ENCODE measurements at regions not wholly inside any gene's neighbourhood (a gene's known extent, or its start where the extent isn't known, plus 50 kb on each side); places are given as distances from the start of the nearest gene placed in this dataset.

DNA sequence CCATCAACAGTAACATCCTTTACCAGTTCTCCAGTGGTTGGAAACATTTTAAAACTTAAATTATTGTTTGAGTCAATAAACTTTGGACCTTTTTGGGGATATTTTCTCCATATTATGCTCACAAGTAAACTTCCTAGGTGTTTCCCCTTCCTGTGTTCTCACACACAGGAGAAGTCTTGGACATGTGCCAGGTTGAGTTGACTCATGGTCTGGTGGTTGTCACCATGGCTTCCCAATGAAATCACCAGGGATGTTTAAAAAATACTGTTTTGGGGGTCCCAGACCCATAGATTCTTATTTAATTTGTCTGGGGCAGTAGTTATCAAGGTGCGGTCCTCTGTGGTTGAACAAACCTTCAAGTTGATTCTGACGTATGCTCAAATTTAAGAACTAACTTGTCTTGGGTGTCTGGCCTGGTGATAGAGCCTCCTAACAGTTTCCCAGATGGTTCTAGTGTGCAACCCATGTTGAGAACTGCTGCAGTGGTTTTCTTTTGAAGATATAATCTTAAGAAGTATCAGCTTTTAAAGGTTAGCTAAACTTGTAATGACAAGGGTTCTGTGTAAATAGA, 291.8 kb downstream of the EDEM1 start:
- H3K9ac ChIP-seq (ENCODE audit: low read length in 5 of 5) = no peak overlapping the region
- peaks cover 0 to 3% (median 0%) of the 10 kb centered on the region in 5 donors for H3K9me3 ChIP-seq (ENCODE audit: control insufficient read depth in 5 of 5, low read length in 5 of 5)
- no peak overlapping the region for H3K27ac ChIP-seq (ENCODE audit: low read depth, low read length)
- no peaks in the 10 kb centered on the region for H3K36me3 ChIP-seq (ENCODE audit: control insufficient read depth in 5 of 5, insufficient read depth in 5 of 5, low read length in 5 of 5)
- no peaks in the 10 kb centered on the region for H3K27me3 ChIP-seq (ENCODE audit: control insufficient read depth in 5 of 5, insufficient read depth in 4 of 5, low read length in 5 of 5)
- H3K4me3 ChIP-seq (ENCODE audit: low read depth in 1 of 5, low read length in 5 of 5) = no peak overlapping the region
- no peaks in the 10 kb centered on the region for H3K4me1 ChIP-seq (ENCODE audit: control insufficient read depth in 5 of 5, insufficient read depth in 5 of 5, low read length in 5 of 5)

DNA sequence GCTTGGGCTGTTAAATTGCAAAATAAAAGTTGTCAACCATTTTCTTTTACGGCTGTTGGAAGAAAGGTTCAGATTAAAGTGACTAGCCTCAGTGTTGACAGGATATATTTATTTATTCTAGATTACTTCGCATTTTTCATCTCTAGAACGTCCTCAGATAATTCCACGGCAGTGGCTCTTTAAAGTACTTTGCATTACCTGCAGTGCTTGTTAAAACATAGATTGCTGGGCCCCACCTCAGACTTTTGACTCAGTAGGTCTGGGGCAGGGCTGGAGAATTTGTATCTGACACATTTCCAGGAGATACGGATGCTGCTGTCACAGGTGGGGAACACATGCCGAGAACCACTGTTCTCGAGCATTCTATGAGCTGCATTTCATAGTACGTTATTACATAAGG, 292.7 kb downstream of the EDEM1 start:
- no peaks in the 10 kb centered on the region for H3K4me1 ChIP-seq (ENCODE audit: control insufficient read depth in 5 of 5, insufficient read depth in 5 of 5, low read length in 5 of 5)
- no peak overlapping the region for H3K9ac ChIP-seq (ENCODE audit: low read length in 5 of 5)
- no peak overlapping the region for H3K27ac ChIP-seq (ENCODE audit: low read depth, low read length)
- no peak overlapping the region for H3K4me3 ChIP-seq (ENCODE audit: low read depth in 1 of 5, low read length in 5 of 5)
- no peaks in the 10 kb centered on the region for H3K36me3 ChIP-seq (ENCODE audit: control insufficient read depth in 5 of 5, insufficient read depth in 5 of 5, low read length in 5 of 5)
- H3K27me3 ChIP-seq (ENCODE audit: control insufficient read depth in 5 of 5, insufficient read depth in 4 of 5, low read length in 5 of 5) = no peaks in the 10 kb centered on the region
- peaks cover 0 to 3% (median 0%) of the 10 kb centered on the region in 5 donors for H3K9me3 ChIP-seq (ENCODE audit: control insufficient read depth in 5 of 5, low read length in 5 of 5)

DNA sequence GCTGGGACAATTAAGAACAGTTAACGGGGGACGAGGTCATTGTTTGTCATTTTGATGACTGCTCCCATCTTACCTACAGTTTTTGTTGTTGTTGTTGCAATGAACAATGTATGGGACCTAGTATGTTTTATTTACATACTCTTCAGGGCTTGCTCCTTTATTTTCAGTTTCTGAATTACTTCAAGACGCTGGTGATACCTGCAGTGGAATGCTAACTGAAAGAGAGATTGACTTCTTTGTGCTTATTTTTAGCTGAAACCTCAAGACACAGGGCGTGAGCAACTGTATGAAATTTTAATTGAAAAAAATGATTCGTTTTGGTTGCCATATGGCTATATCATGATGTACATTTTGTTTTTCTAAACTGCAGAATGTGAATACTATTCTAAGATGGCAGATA, 297.9 kb downstream of the EDEM1 start:
- H3K9ac ChIP-seq (ENCODE audit: low read length in 5 of 5) = no peak overlapping the region
- no peaks in the 10 kb centered on the region for H3K4me1 ChIP-seq (ENCODE audit: control insufficient read depth in 5 of 5, insufficient read depth in 5 of 5, low read length in 5 of 5)
- peaks cover 0 to 1% (median 0%) of the 10 kb centered on the region in 5 donors for H3K27me3 ChIP-seq (ENCODE audit: control insufficient read depth in 5 of 5, insufficient read depth in 4 of 5, low read length in 5 of 5)
- H3K4me3 ChIP-seq (ENCODE audit: low read depth in 1 of 5, low read length in 5 of 5) = no peak overlapping the region
- H3K36me3 ChIP-seq (ENCODE audit: control insufficient read depth in 5 of 5, insufficient read depth in 5 of 5, low read length in 5 of 5) = no peaks in the 10 kb centered on the region
- no peak overlapping the region for H3K27ac ChIP-seq (ENCODE audit: low read depth, low read length)
- no peaks in the 10 kb centered on the region for H3K9me3 ChIP-seq (ENCODE audit: control insufficient read depth in 5 of 5, low read length in 5 of 5)

DNA sequence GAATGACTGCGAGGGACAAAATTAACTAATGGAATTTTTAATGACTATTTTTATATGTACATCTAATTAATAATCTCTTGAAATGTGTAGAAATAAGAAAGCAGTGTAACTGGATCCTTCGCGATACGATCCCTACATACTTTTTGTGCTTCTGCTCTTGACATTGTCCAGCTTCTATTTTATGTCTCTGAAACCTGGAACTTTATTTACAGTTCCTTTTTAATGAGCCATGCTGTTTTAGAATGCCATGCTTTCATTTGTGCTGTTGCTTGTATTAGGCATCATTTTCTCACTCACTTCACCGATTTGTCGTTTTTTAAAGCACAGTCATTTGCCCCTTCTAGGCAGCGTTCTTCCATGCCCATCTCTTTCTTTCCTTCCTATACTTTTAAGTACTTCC, 301.3 kb downstream of the EDEM1 start:
- Histone ChIP-seq H3K4me1 (ENCODE audit: control insufficient read depth in 5 of 5, insufficient read depth in 5 of 5, low read length in 5 of 5) (no peaks in the 10 kb centered on the region), H3K4me3 (ENCODE audit: low read depth in 1 of 5, low read length in 5 of 5) (no peak overlapping the region), H3K9ac (ENCODE audit: low read length in 5 of 5) (no peak overlapping the region), H3K27me3 (ENCODE audit: control insufficient read depth in 5 of 5, insufficient read depth in 4 of 5, low read length in 5 of 5) (peaks cover 0 to 3% (median 0%) of the 10 kb centered on the region in 5 donors), H3K36me3 (ENCODE audit: control insufficient read depth in 5 of 5, insufficient read depth in 5 of 5, low read length in 5 of 5) (no peaks in the 10 kb centered on the region), H3K27ac (ENCODE audit: low read depth, low read length) (no peak overlapping the region), H3K9me3 (ENCODE audit: control insufficient read depth in 5 of 5, low read length in 5 of 5) (no peaks in the 10 kb centered on the region)

DNA sequence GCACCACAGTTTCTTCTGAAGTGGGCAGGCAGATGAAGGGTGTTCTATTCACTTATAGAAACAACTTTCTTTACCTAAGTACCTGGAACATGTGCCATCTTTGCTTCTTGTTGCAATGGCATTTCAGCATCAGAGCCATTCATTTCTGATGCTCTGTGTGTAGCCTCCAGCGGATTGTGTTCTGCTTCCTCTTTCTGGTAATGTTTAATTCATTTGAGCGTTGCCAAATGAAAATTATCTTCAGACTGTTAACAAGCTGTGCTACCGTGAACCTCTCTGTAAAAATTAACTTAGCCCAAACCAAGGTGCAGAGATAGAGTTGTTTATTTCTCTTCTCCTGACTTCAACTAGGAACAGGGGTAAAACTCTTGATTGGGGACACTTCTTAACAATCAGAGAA, 302.0 kb downstream of the EDEM1 start:
- H3K9me3 ChIP-seq (ENCODE audit: control insufficient read depth in 5 of 5, low read length in 5 of 5) = no peaks in the 10 kb centered on the region
- H3K9ac ChIP-seq (ENCODE audit: low read length in 5 of 5) = no peak overlapping the region
- no peak overlapping the region for H3K27ac ChIP-seq (ENCODE audit: low read depth, low read length)
- H3K27me3 ChIP-seq (ENCODE audit: control insufficient read depth in 5 of 5, insufficient read depth in 4 of 5, low read length in 5 of 5) = peaks cover 0 to 3% (median 0%) of the 10 kb centered on the region in 5 donors
- H3K36me3 ChIP-seq (ENCODE audit: control insufficient read depth in 5 of 5, insufficient read depth in 5 of 5, low read length in 5 of 5) = no peaks in the 10 kb centered on the region
- no peak overlapping the region for H3K4me3 ChIP-seq (ENCODE audit: low read depth in 1 of 5, low read length in 5 of 5)
- no peaks in the 10 kb centered on the region for H3K4me1 ChIP-seq (ENCODE audit: control insufficient read depth in 5 of 5, insufficient read depth in 5 of 5, low read length in 5 of 5)

DNA sequence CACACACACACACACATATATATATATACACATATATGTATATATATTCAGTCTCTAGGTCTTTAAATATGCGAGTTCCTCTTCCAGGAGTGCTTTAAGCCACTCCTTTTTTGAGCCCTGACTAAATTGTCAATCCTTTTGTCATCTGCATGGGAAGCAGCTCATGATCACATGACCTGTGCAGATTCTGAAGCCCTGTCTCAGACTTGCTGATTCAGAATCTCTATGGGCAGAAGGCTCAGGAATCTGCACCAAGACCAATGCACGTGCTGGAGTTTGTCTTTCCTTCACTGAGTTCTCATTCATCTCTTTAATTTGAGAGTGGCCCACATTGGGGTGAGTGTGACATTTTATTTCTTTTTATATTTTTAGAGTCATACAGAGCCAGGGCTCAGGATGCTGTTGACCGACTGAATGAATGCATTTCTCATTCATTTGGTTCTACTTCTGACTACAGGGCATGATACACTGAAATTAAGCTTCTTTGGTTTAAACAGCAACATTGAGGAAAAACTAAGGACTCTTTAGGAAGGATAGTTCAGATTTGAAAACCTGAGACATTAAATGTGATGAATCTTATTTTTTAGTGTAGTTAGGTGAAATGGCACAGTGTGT, 307.5 kb downstream of the EDEM1 start:
- Histone ChIP-seq H3K9ac (ENCODE audit: low read length in 5 of 5) (no peak overlapping the region), H3K9me3 (ENCODE audit: control insufficient read depth in 5 of 5, low read length in 5 of 5) (peaks cover 0 to 7% (median 0%) of the 10 kb centered on the region in 5 donors), H3K4me1 (ENCODE audit: control insufficient read depth in 5 of 5, insufficient read depth in 5 of 5, low read length in 5 of 5) (no peaks in the 10 kb centered on the region), H3K4me3 (ENCODE audit: low read depth in 1 of 5, low read length in 5 of 5) (no peak overlapping the region), H3K36me3 (ENCODE audit: control insufficient read depth in 5 of 5, insufficient read depth in 5 of 5, low read length in 5 of 5) (no peaks in the 10 kb centered on the region), H3K27ac (ENCODE audit: low read depth, low read length) (no peak overlapping the region), H3K27me3 (ENCODE audit: control insufficient read depth in 5 of 5, insufficient read depth in 4 of 5, low read length in 5 of 5) (peaks cover 0 to 3% (median 0%) of the 10 kb centered on the region in 5 donors)

DNA sequence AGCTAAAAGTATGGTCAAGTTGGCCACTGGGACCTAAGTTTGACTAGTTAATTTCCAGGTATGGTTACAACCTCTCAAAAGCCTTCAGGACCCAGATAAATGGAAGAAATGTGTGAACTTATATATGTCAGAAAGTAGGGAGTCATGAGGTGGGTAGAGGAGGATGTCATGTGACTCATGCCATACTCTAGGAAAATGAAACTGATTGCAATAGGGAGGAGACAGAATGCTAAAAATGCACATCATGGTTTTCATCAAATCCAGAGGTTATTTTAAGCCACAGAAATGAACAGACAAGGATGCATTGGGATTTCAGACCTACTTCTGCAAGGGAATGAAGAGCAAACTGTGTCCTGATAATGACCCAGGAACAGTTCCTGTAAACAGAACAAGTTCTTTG, 310.0 kb downstream of the EDEM1 start:
- Histone ChIP-seq H3K9me3 (ENCODE audit: control insufficient read depth in 5 of 5, low read length in 5 of 5) (peaks cover 0 to 7% (median 0%) of the 10 kb centered on the region in 5 donors), H3K4me3 (ENCODE audit: low read depth in 1 of 5, low read length in 5 of 5) (no peak overlapping the region), H3K27me3 (ENCODE audit: control insufficient read depth in 5 of 5, insufficient read depth in 4 of 5, low read length in 5 of 5) (no peaks in the 10 kb centered on the region), H3K27ac (ENCODE audit: low read depth, low read length) (no peak overlapping the region), H3K9ac (ENCODE audit: low read length in 5 of 5) (no peak overlapping the region), H3K4me1 (ENCODE audit: control insufficient read depth in 5 of 5, insufficient read depth in 5 of 5, low read length in 5 of 5) (no peaks in the 10 kb centered on the region), H3K36me3 (ENCODE audit: control insufficient read depth in 5 of 5, insufficient read depth in 5 of 5, low read length in 5 of 5) (no peaks in the 10 kb centered on the region)

DNA sequence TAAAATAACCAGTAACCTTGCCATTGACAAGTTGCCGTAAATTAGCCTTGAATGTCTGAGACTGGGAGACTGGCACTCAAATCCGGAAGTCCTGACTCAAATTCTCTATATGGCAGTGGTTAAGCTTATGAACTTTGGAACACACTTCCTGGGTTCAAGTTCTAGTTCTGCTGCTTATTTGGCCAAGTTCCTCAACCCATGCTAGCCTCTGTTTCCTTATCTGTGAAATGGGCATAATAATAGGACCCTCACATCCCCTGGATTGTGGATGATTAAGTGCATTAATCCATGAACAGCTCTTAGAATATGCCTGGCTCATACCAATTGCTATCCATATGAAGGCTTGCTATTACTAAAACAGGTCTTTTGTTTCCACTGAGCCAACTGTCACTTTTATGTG, 311.5 kb downstream of the EDEM1 start:
- Histone ChIP-seq H3K4me3 (ENCODE audit: low read depth in 1 of 5, low read length in 5 of 5) (no peak overlapping the region), H3K36me3 (ENCODE audit: control insufficient read depth in 5 of 5, insufficient read depth in 5 of 5, low read length in 5 of 5) (no peaks in the 10 kb centered on the region), H3K4me1 (ENCODE audit: control insufficient read depth in 5 of 5, insufficient read depth in 5 of 5, low read length in 5 of 5) (no peaks in the 10 kb centered on the region), H3K9me3 (ENCODE audit: control insufficient read depth in 5 of 5, low read length in 5 of 5) (peaks cover 0 to 7% (median 0%) of the 10 kb centered on the region in 5 donors), H3K9ac (ENCODE audit: low read length in 5 of 5) (no peak overlapping the region), H3K27ac (ENCODE audit: low read depth, low read length) (no peak overlapping the region), H3K27me3 (ENCODE audit: control insufficient read depth in 5 of 5, insufficient read depth in 4 of 5, low read length in 5 of 5) (no peaks in the 10 kb centered on the region)

DNA sequence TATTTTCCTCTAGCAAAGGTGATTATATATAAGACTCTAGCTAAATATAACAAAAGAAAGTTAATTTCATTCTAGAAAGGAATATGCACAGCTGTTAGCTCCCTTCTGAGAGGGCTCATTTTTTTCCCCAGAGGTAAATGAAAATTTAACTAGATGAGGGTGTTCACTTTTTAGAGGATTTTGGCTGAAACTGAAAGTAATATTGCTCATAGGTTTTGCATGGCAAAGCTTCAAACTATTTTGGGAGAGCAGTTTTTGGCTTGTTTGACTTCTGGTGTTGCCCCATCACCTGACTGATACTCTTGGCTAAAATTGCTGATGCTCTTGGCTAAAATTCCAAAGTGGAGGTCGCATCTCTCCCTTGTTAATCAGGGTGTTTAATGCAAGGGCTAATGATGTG, 311.9 kb downstream of the EDEM1 start:
- H3K27me3 ChIP-seq (ENCODE audit: control insufficient read depth in 5 of 5, insufficient read depth in 4 of 5, low read length in 5 of 5) = no peaks in the 10 kb centered on the region
- H3K4me1 ChIP-seq (ENCODE audit: control insufficient read depth in 5 of 5, insufficient read depth in 5 of 5, low read length in 5 of 5) = no peaks in the 10 kb centered on the region
- no peak overlapping the region for H3K27ac ChIP-seq (ENCODE audit: low read depth, low read length)
- no peak overlapping the region for H3K4me3 ChIP-seq (ENCODE audit: low read depth in 1 of 5, low read length in 5 of 5)
- peaks cover 0 to 7% (median 0%) of the 10 kb centered on the region in 5 donors for H3K9me3 ChIP-seq (ENCODE audit: control insufficient read depth in 5 of 5, low read length in 5 of 5)
- no peaks in the 10 kb centered on the region for H3K36me3 ChIP-seq (ENCODE audit: control insufficient read depth in 5 of 5, insufficient read depth in 5 of 5, low read length in 5 of 5)
- H3K9ac ChIP-seq (ENCODE audit: low read length in 5 of 5) = no peak overlapping the region

DNA sequence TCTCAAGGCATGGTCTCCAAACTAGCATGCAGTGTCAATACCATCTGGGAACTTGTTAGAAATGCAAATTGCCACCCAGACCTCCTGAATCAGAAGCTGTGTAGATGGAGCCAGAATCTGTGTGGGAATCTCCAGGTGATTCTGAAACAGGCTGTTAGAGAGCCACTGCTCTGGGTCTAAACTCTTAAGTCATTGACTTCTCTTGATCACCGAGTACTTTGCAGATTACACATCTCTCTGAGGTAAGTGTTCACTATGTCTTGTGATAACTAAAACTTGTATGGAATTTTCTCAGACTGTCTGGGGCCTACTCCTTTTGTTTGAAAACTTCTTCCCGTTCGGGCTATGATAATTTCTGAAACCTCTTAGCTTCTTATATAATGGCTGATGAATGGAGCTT, 315.6 kb downstream of the EDEM1 start:
- Histone ChIP-seq H3K27me3 (ENCODE audit: control insufficient read depth in 5 of 5, insufficient read depth in 4 of 5, low read length in 5 of 5) (no peaks in the 10 kb centered on the region), H3K4me3 (ENCODE audit: low read depth in 1 of 5, low read length in 5 of 5) (no peak overlapping the region), H3K9ac (ENCODE audit: low read length in 5 of 5) (no peak overlapping the region), H3K9me3 (ENCODE audit: control insufficient read depth in 5 of 5, low read length in 5 of 5) (peaks cover 0 to under 1% (median 0%) of the 10 kb centered on the region in 5 donors), H3K4me1 (ENCODE audit: control insufficient read depth in 5 of 5, insufficient read depth in 5 of 5, low read length in 5 of 5) (no peaks in the 10 kb centered on the region), H3K36me3 (ENCODE audit: control insufficient read depth in 5 of 5, insufficient read depth in 5 of 5, low read length in 5 of 5) (no peaks in the 10 kb centered on the region), H3K27ac (ENCODE audit: low read depth, low read length) (no peak overlapping the region)
